CD4-positive, alpha-beta T cell treated with Interleukin-15 for 1 hour (primary cell): ENCODE measurements at regions not wholly inside any gene's neighbourhood (a gene's known extent, or its start where the extent isn't known, plus 50 kb on each side); places are given as distances from the start of the nearest gene placed in this dataset.
"Not testable (repeated sequence)": the region's sequence is repeated elsewhere in the genome, so short reads cannot be mapped to it uniquely, and the experiment has no call there.

Source experiments
- DNase-seq: peaks from one replicate; pipeline ENCODE4 v3.0.0-alpha.2; 2020

- DNase-seq = no peak
Observed at GRCh38 chr9:109986521-109986991, 206.6 kb downstream of the PALM2AKAP2 start.

- DNase-seq = no peak
Observed at GRCh38 chr9:109989296-109989695, 209.3 kb downstream of the PALM2AKAP2 start.

GRCh38 chr9:109990541-109990940 lies 210.5 kb downstream of the PALM2AKAP2 start:
- DNase-seq = no peak

- DNase-seq = no peak
Observed at GRCh38 chr9:109992293-109992692, 212.3 kb downstream of the PALM2AKAP2 start.

GRCh38 chr9:109993250-109993978 lies 213.4 kb downstream of the PALM2AKAP2 start:
- no peak for DNase-seq

GRCh38 chr9:109994141-109994540 lies 213.8 kb downstream of the C9orf152 start:
- DNase-seq = no peak

GRCh38 chr9:109996936-109997580 lies 210.9 kb downstream of the C9orf152 start:
- DNase-seq = no peak

- no peak for DNase-seq
Observed at GRCh38 chr9:109997682-109998081, 210.3 kb downstream of the C9orf152 start.

- peak; percentile 41 for DNase-seq
Observed at GRCh38 chr9:110005521-110005920, 202.4 kb downstream of the C9orf152 start.

- DNase-seq = no peak
Observed at GRCh38 chr9:110006657-110007056, 201.3 kb downstream of the C9orf152 start.

- no peak for DNase-seq
Observed at GRCh38 chr9:110007477-110008270, 200.3 kb downstream of the C9orf152 start.

- DNase-seq = no peak
Observed at GRCh38 chr9:110008663-110009062, 199.3 kb downstream of the C9orf152 start.

GRCh38 chr9:110011628-110012320 lies 196.2 kb downstream of the C9orf152 start:
- no peak for DNase-seq

- no peak for DNase-seq
Observed at GRCh38 chr9:110013064-110013463, 194.9 kb downstream of the C9orf152 start.

GRCh38 chr9:110015759-110016158 lies 192.2 kb downstream of the C9orf152 start:
- no peak for DNase-seq

- no peak for DNase-seq
Observed at GRCh38 chr9:110016340-110016739, 191.6 kb downstream of the C9orf152 start.

GRCh38 chr9:110020216-110020615 lies 187.7 kb downstream of the C9orf152 start:
- not testable (repeated sequence) for DNase-seq

- DNase-seq = no peak
Observed at GRCh38 chr9:110021891-110022290, 186.1 kb downstream of the C9orf152 start.

- DNase-seq = not testable (repeated sequence)
Observed at GRCh38 chr9:110023221-110023620, 184.7 kb downstream of the C9orf152 start.

GRCh38 chr9:110025551-110026170 lies 182.3 kb downstream of the C9orf152 start:
- no peak for DNase-seq

- no peak for DNase-seq
Observed at GRCh38 chr9:110027671-110028081, 180.3 kb downstream of the C9orf152 start.

GRCh38 chr9:110028271-110028670 lies 179.7 kb downstream of the C9orf152 start:
- DNase-seq = no peak
